GM12878 (cell line): ENCODE measurements at regions not wholly inside any gene's neighbourhood (a gene's known extent, or its start where the extent isn't known, plus 50 kb on each side); places are given as distances from the start of the nearest gene placed in this dataset.

ENCODE experiments used
- ATAC-seq: fragments of 200-7000 bp; cut with Tn5 transposase; 3 replicates; pipeline ENCODE4 v1.9.1; 2020; ENCODE audit warnings: mild to moderate bottlenecking, moderate library complexity
- BruUV-seq: library from RNA; stranded (reverse); fragments of 400-500 nt; replicated peaks from 2 replicates; lab custom pipeline; 2021; lab: Mats Ljungman, UMichigan
- CTCF ChIA-PET: fragments of 300-600 bp; sonication (Branson Sonifier 250); formaldehyde crosslinking; extraction: SDS; loops from one replicate; lab custom pipeline; 2021; ENCODE audit warnings: inconsistent platforms; lab: Yijun Ruan, JAX
- POLR2A ChIA-PET: fragments of 350-600 bp; formaldehyde crosslinking; extraction: SDS; loops from one replicate; lab custom pipeline; 2021; ENCODE audit warnings: inconsistent platforms; lab: Charles Lee
- RAD21 ChIA-PET: fragments of 300-600 bp; sonication (Branson Sonifier 250); formaldehyde crosslinking; loops from one replicate; lab custom pipeline; 2023; ENCODE audit warnings: antibody characterized with exemption; ENCODE audit not compliant: unreplicated experiment; lab: Charles Lee
- SMC1A ChIA-PET: fragments of 300-600 bp; sonication (Branson Sonifier 250); formaldehyde crosslinking; loops from one replicate; lab custom pipeline; 2023; ENCODE audit not compliant: unreplicated experiment, uncharacterized antibody; lab: Charles Lee
- DNase-seq: peaks from one replicate; pipeline ENCODE4 v3.0.0-alpha.2; 2011; ENCODE audit warnings: low read depth, low spot score
- FAIRE-seq: peaks from 3 replicates; lab custom pipeline; 2011; peaks lifted over from hg19 to GRCh38; lab: Jason Lieb, UNC
- H2AFZ ChIP-seq: 2 replicates; pipeline ENCODE4 v1.6.0; 2011; ENCODE audit warnings: low read depth, low read length, control low read depth; ENCODE audit not compliant: control insufficient read depth
- H3K27ac ChIP-seq: 2 replicates; pipeline ENCODE4 v1.5.1; 2011; ENCODE audit warnings: control low read depth; ENCODE audit not compliant: control insufficient read depth, insufficient read depth
- H3K27me3 ChIP-seq, 2 experiments: replicated peaks in 1 of 2; 2 replicates each; pipeline versions ENCODE4 v1.6.0 to v1.6.1; 2011; ENCODE audit warnings: low read length in 1 of 2; ENCODE audit not compliant: control insufficient read depth in 2 of 2, insufficient read depth in 2 of 2
- H3K36me3 ChIP-seq, 2 experiments: 2 replicates each; pipeline ENCODE4 v1.5.1; 2011; ENCODE audit warnings: low read length in 1 of 2; ENCODE audit not compliant: control insufficient read depth in 2 of 2, insufficient read depth in 2 of 2
- H3K4me1 ChIP-seq: 2 replicates; pipeline ENCODE4 v1.6.1; 2011; ENCODE audit warnings: mild to moderate bottlenecking, low read length, moderate library complexity, mixed read lengths; ENCODE audit not compliant: control insufficient read depth, insufficient read depth
- H3K4me2 ChIP-seq: 2 replicates; pipeline ENCODE4 v1.6.0; 2011; ENCODE audit warnings: control low read depth; ENCODE audit not compliant: control insufficient read depth, insufficient read depth
- H3K4me3 ChIP-seq: fragments of 200-600 bp; sonication (generic); 2 replicates; pipeline ENCODE4 v1.5.1; 2016
- H3K79me2 ChIP-seq: 2 replicates; pipeline ENCODE4 v1.6.0; 2011; ENCODE audit warnings: low read length; ENCODE audit not compliant: control insufficient read depth, insufficient read depth
- H3K9ac ChIP-seq: 2 replicates; pipeline ENCODE4 v1.8.0; 2011; ENCODE audit warnings: low read length, control low read depth, mixed read lengths; ENCODE audit not compliant: control insufficient read depth, insufficient read depth
- H3K9me3 ChIP-seq: replicated peaks from 3 replicates; pipeline ENCODE4 v1.5.1; 2011; ENCODE audit warnings: mild to moderate bottlenecking, low read length; ENCODE audit not compliant: control insufficient read depth, insufficient read depth
- H4K20me1 ChIP-seq: 2 replicates; pipeline ENCODE4 v1.6.0; 2011; ENCODE audit not compliant: control insufficient read depth, insufficient read depth
- CBX5 ChIP-seq: sonication (generic); IDR thresholded peaks from 2 replicates; pipeline ENCODE4 v1.6.1; 2016; ENCODE audit warnings: low read depth, moderate library complexity, mild to moderate bottlenecking, inconsistent platforms
- HSF1 ChIP-seq: fragments of 150-350 bp; IDR thresholded peaks from 2 replicates; pipeline ENCODE4 v1.6.1; 2014; ENCODE audit warnings: mild to moderate bottlenecking, low read depth, low read length
- RAD21 ChIP-seq: IDR thresholded peaks from 2 replicates; pipeline ENCODE4 v1.6.1; 2011; ENCODE audit warnings: mild to moderate bottlenecking, low read depth, low read length, moderate library complexity; ENCODE audit not compliant: insufficient read depth
- RFX5 ChIP-seq: IDR thresholded peaks from 2 replicates; pipeline ENCODE4 v1.6.1; 2011; ENCODE audit warnings: low read depth, low read length, improper control_type of control experiment
- USF1 ChIP-seq: IDR thresholded peaks from 2 replicates; pipeline ENCODE4 v1.6.1; 2011; ENCODE audit warnings: borderline replicate concordance, low read depth, mild to moderate bottlenecking, moderate library complexity, mixed read lengths, low read length; ENCODE audit not compliant: insufficient read depth; ENCODE audit errors: extremely low read length
- ZBTB11 ChIP-seq: fragments of 450-650 bp; formaldehyde crosslinking; IDR thresholded peaks from 2 replicates; pipeline ENCODE4 v1.5.0; 2022; ENCODE audit warnings: mild to moderate bottlenecking, missing genetic modification characterization
- ZBTB4 ChIP-seq: fragments of 450-650 bp; formaldehyde crosslinking; IDR thresholded peaks from 2 replicates; pipeline ENCODE4 v1.4.0; 2022; ENCODE audit warnings: mild to moderate bottlenecking, moderate library complexity
- WGBS: methylation state at CpG from one replicate; pipeline ENCODE4 v1.1.6; 2016; ENCODE audit warnings: low lambda C conversion rate; ENCODE audit not compliant: insufficient replicate concordance, insufficient coverage; ENCODE audit errors: missing lambda C conversion rate; 5-methylcytosine and 5-hydroxymethylcytosine counted together
- in situ Hi-C: fragments of 300-500 bp; cut with MboI; formaldehyde crosslinking; loops from 9 replicates; pipeline ENCODE4 v1.14.3; 2018; ENCODE audit warnings: mixed read lengths
- intact Hi-C: fragments of 100-400 bp; cut with micrococcal nuclease; formaldehyde crosslinking; loops from one replicate; pipeline ENCODE4 v1.14.2; 2022; ENCODE audit not compliant: unreplicated experiment

GRCh38 chr6:6505111-6505510, 83.4 kb upstream of the LY86 start:
- in situ Hi-C loops = no loop called here
- POLR2A ChIA-PET = interaction anchor here (0.6 kb wide), 1 partner anchor 193 kb away, joined by 3 read pairs; no protein-coding TSS in a partner anchor

More at GRCh38 chr6:6505111-6505510, 83.4 kb upstream of the LY86 start:
- no peak for FAIRE-seq
- RAD21 ChIA-PET = interaction anchor here (0.6 to 1.0 kb wide), 2 partner anchors 9 to 456 kb away, joined by 3 to 4 read pairs; no protein-coding TSS in a partner anchor
- no peak overlapping the region for H3K9ac ChIP-seq
- no peak for DNase-seq
- H4K20me1 ChIP-seq = no peaks in the 10 kb centered on the region
- no peaks in the 10 kb centered on the region for H3K9me3 ChIP-seq
- SMC1A ChIA-PET = interaction anchor here (1.0 to 3.5 kb wide), 3 partner anchors 12 to 121 kb away, joined by 3 to 17 read pairs (median 4); no protein-coding TSS in a partner anchor
- no peak for TF ChIP-seq HSF1
- no peak for TF ChIP-seq ZBTB11 (CRISPR knock-in tag)
- TF ChIP-seq ZBTB4 = no peak
- TF ChIP-seq RFX5 = no peak
- TF ChIP-seq RAD21 = 0 out of 2 replicates have a peak, but pooled peaks have one; percentile 16
- no peak for TF ChIP-seq CBX5
- no peak for TF ChIP-seq USF1
- TF ChIP-seq, all 136 proteins: peak for 1
- no peaks in the 10 kb centered on the region for H3K79me2 ChIP-seq
- no peak overlapping the region for H3K27ac ChIP-seq
- intact Hi-C loops = no loop called here
- H3K4me2 ChIP-seq = no peak overlapping the region
- H3K27me3 ChIP-seq = no peaks in the 10 kb centered on the region
- no peak; the same call in 2 of the 3 replicates for ATAC-seq
- H3K4me1 ChIP-seq = no peaks in the 10 kb centered on the region; the same call in 1 of the 2 replicates
- no peak overlapping the region for H2AFZ ChIP-seq
- H3K4me3 ChIP-seq = no peak overlapping the region
- BruUV-seq = no TSS peak
- no peaks in the 10 kb centered on the region for H3K36me3 ChIP-seq
- CTCF ChIA-PET = interaction anchor here (1.0 to 1.7 kb wide), 6 partner anchors 8 to 448 kb away, joined by 3 to 6 read pairs (median 4); no protein-coding TSS in a partner anchor
- 88% methylated on average over 3 of the region's 3 CpGs for WGBS
